ENCODE measurements at regions not wholly inside any gene's neighbourhood (a gene's known extent, or its start where the extent isn't known, plus 50 kb on each side); places are given as distances from the start of the nearest gene placed in this dataset.

DNA sequence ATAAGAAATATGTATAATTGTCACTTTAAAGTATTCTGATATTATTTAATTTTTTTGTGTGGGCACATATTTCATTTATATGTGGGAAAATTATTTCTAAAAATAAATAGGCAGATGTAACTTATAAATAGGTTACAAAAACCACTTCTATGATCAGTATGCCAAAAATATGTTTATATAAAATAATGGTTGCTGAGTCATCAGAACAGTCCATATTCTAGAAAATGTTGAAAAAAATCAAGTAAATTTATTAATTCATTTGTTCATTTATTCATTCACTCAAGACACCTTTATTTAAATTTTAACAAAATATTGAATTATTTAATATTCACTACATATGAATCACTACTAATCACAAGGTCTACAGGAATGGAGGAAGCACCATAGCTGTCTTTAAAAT is 1387.3 kb upstream of the C9orf72 start:
- TF ChIP-seq, protein P1, sequence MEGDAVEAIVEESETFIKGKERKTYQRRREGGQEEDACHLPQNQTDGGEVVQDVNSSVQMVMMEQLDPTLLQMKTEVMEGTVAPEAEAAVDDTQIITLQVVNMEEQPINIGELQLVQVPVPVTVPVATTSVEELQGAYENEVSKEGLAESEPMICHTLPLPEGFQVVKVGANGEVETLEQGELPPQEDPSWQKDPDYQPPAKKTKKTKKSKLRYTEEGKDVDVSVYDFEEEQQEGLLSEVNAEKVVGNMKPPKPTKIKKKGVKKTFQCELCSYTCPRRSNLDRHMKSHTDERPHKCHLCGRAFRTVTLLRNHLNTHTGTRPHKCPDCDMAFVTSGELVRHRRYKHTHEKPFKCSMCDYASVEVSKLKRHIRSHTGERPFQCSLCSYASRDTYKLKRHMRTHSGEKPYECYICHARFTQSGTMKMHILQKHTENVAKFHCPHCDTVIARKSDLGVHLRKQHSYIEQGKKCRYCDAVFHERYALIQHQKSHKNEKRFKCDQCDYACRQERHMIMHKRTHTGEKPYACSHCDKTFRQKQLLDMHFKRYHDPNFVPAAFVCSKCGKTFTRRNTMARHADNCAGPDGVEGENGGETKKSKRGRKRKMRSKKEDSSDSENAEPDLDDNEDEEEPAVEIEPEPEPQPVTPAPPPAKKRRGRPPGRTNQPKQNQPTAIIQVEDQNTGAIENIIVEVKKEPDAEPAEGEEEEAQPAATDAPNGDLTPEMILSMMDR (IDR thresholded peaks at IDR 0.05): no peak
- no peak for TF ChIP-seq POLR2A (IDR thresholded peaks at IDR 0.05)
- DNase-seq (ENCODE audit: low spot score in 2 of 2): no peak
- no peak overlapping the region for H3K4me3 ChIP-seq (ENCODE audit: low read depth, poor library complexity, severe bottlenecking)
- intact Hi-C loops (cut with DNase I; ENCODE audit: low total_unique reads): no loop called here

DNA sequence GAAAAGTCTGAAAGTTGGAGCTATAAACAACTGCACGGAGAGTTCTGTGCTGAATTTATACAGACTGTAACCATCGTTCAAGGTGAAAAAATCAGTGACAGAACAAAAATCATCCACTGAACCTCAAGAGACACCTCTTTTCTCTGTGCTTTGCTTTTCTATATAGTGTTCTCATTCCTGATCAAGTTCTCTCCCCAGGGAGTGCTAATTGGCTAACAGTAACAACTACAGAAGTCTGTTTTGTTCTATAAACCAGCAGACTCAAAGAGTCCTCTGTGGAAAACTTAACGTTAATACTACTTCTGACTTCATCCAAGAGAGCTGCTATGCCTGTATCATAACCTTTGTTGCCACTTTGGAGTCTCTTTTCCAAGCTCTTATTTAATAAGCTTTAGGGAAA is 1388.3 kb upstream of the C9orf72 start:
- no peak overlapping the region for H3K4me3 ChIP-seq (ENCODE audit: low read depth, poor library complexity, severe bottlenecking)
- TF ChIP-seq POLR2A (IDR thresholded peaks at IDR 0.05): no peak
- TF ChIP-seq, protein P1 (IDR thresholded peaks at IDR 0.05): no peak
- WGBS, 2 donors: 72 to 79% methylated on average over 3 of the region's 3 CpGs
- DNase-seq (ENCODE audit: low spot score in 2 of 2): no peak
- intact Hi-C loops (cut with DNase I; ENCODE audit: low total_unique reads): no loop called here

DNA sequence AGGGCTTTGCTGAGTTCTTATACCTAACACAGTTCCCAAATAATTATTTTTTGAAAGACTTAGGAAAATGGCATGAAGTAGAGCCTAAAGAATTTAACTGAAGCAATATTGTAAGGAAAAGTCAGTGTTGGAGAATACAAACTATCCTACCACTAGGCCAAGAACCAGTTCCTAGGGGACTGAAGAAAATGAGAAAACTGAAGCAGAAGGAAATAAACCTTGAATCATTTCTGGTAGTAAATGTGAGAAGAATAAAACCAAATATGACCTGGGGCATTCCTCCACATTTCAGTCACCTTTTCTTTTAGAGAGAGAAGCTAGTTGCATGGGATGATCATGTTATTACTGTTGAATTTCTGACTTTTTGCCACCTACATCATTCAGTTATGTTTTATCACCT is 1393.9 kb upstream of the C9orf72 start:
- intact Hi-C loops (cut with DNase I; ENCODE audit: low total_unique reads): no loop called here
- H3K4me3 ChIP-seq (ENCODE audit: low read depth, poor library complexity, severe bottlenecking): no peak overlapping the region
- TF ChIP-seq, protein P1 (IDR thresholded peaks at IDR 0.05): no peak
- TF ChIP-seq POLR2A (IDR thresholded peaks at IDR 0.05): no peak
- no peak for DNase-seq (ENCODE audit: low spot score in 2 of 2)

DNA sequence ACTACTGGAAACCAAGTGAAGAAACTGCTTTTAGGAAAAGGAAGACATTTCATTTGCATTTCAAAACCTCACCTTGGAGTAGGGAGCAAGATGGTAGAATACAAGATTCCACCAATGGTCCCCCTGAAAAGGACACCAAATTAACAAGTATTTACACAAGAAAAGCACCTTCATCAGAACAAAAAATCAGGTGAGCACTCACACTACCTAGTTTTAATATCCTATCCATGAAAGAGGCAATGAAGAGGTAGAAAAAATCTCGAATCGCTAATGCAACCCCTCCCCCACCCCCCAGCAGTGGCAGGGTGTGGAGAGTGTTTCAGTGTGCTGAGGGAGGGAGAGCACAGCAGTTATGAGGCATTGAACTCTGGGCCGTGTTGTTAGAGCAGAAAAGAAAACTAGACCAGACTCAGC is 1397.0 kb upstream of the C9orf72 start:
- no peak for DNase-seq (ENCODE audit: low spot score in 2 of 2)
- TF ChIP-seq POLR2A (IDR thresholded peaks at IDR 0.05): no peak
- TF ChIP-seq, protein P1 (IDR thresholded peaks at IDR 0.05): no peak
- intact Hi-C loops (cut with DNase I; ENCODE audit: low total_unique reads): no loop called here
- H3K4me3 ChIP-seq (ENCODE audit: low read depth, poor library complexity, severe bottlenecking): no peak overlapping the region
- 27 to 46% methylated on average over 3 of the region's 3 CpGs for WGBS, 2 donors

DNA sequence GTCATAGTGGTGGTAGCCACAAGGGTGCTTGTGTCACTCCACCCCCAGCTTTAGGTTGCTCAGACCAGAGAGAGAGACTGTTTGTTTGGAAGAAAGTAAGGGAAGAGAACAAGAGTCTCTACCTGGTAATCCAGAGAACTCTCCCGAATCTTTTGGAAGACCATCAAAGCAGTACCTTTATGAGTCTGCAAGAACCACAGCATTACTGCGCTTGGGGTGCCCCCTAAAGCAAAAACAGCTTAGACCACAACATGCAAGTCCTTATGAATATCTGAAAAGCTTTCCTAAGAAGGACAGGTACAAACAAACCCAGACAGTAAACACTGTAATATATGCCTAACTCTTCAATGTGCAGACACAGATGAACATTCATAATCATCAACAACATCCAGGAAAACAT is 1398.6 kb upstream of the C9orf72 start:
- intact Hi-C loops (cut with DNase I; ENCODE audit: low total_unique reads): no loop called here
- TF ChIP-seq POLR2A (IDR thresholded peaks at IDR 0.05): no peak
- TF ChIP-seq, protein P1 (IDR thresholded peaks at IDR 0.05): no peak
- DNase-seq (ENCODE audit: low spot score in 2 of 2): no peak
- no peak overlapping the region for H3K4me3 ChIP-seq (ENCODE audit: low read depth, poor library complexity, severe bottlenecking)
- 21 to 46% methylated on average over 2 of the region's 2 CpGs for WGBS, 2 donors

DNA sequence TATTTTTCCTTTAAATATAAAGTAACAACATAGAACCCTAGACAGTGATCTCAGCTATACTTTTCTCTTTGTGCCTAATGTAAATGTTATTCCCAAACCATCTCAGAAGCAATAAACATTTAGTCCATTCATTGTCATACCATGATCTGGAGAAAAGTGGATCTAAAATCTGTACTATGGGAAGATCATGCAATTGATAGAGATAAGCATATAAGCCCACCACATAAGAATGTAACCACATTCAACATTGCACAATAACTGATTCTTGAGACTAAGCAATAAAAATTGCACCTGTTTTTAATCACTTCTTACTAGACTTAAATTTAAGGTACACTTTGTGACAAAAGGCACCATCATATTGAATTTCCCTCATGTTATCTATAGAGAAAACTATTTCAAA is 1403.0 kb upstream of the C9orf72 start:
- intact Hi-C loops (cut with DNase I; ENCODE audit: low total_unique reads): no loop called here
- no peak for DNase-seq (ENCODE audit: low spot score in 2 of 2)
- TF ChIP-seq, protein P1 (IDR thresholded peaks at IDR 0.05): no peak
- TF ChIP-seq POLR2A (IDR thresholded peaks at IDR 0.05): no peak
- no peak overlapping the region for H3K4me3 ChIP-seq (ENCODE audit: low read depth, poor library complexity, severe bottlenecking)

Measured in lower leg skin (tissue), 4 donors.